ENCODE measurements at regions not wholly inside any gene's neighbourhood (a gene's known extent, or its start where the extent isn't known, plus 50 kb on each side); places are given as distances from the start of the nearest gene placed in this dataset.

DNA sequence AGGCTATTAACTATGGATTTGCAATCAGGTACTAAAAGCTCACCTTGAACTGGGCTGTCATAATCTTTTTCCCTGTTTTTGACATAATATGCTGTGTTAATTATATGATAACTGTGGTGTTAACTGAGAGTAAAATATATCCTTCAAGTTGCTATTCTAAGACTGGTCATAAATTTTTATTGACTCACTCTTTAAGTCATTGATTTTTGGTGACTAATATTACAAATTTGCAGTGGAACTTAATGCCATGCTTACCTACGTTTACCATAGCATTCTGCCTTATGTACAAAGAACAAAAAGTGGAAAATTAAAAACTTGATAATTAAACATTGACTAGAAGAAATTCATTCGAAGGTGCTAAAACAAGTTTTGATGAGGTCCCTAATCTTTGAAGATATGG is 872.4 kb downstream of the BRINP3 start:
- TF ChIP-seq, protein P1, sequence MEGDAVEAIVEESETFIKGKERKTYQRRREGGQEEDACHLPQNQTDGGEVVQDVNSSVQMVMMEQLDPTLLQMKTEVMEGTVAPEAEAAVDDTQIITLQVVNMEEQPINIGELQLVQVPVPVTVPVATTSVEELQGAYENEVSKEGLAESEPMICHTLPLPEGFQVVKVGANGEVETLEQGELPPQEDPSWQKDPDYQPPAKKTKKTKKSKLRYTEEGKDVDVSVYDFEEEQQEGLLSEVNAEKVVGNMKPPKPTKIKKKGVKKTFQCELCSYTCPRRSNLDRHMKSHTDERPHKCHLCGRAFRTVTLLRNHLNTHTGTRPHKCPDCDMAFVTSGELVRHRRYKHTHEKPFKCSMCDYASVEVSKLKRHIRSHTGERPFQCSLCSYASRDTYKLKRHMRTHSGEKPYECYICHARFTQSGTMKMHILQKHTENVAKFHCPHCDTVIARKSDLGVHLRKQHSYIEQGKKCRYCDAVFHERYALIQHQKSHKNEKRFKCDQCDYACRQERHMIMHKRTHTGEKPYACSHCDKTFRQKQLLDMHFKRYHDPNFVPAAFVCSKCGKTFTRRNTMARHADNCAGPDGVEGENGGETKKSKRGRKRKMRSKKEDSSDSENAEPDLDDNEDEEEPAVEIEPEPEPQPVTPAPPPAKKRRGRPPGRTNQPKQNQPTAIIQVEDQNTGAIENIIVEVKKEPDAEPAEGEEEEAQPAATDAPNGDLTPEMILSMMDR (IDR thresholded peaks at IDR 0.05; ENCODE audit: poor library complexity, severe bottlenecking), result no peak
- no peak for TF ChIP-seq EP300 (conservative IDR thresholded peaks at IDR 0.05; ENCODE audit: poor library complexity, severe bottlenecking)
